ENCODE measurements at regions not wholly inside any gene's neighbourhood (a gene's known extent, or its start where the extent isn't known, plus 50 kb on each side); places are given as distances from the start of the nearest gene placed in this dataset.

DNA sequence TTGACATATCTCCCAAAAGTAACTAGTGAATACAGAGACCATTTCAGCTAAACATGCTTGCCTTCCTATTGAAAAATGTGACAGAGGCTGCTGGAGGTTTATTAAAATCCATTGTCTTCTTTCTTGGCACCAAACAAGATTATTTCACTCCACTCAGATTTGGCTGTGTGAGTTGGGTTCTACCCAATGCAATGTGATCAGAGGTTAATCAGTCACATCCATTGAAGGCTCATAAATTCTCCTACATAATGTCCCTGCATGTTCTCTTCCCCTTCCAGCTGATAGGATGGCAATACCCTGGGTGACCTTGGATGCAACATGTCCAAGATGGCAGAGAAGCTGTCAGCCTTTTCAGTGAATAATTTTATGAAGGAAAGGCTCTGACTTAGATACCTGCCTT, 54.5 kb downstream of the TKTL2 start:
- DNase-seq (no peak), ATAC-seq (no peak)
- Mint-ChIP-seq H3K4me1 (no peaks in the 10 kb centered on the region), H3K4me3 (no peak overlapping the region), H3K9me3 (ENCODE audit: low read depth) (no peaks in the 10 kb centered on the region), H3K27me3 (peaks cover 7% of the 10 kb centered on the region), H3K27ac (no peak overlapping the region), H3K36me3 (no peaks in the 10 kb centered on the region)
- CTCF ChIA-PET, result interaction anchor here (0.6 kb wide), 1 partner anchor 60 kb away, joined by 3 read pairs; no protein-coding TSS in a partner anchor

DNA sequence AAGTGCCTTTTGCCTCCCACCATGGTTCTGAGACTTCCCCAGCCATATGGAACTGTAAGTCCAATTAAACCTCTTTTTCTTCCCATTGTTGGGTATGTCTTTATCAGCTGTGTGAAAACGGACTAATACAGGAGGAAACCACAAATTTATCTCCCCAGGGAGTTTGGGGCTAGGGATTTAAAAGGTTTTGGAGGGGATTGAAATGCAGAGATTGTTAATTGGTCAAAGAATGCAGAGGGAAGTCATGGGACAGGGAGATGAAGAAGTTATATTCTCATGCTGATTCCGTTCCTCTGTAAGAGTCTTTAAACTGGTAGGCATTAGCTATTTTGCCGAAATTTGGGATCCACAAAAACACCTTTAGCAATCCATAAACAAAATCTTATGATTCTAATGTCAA, 57.9 kb downstream of the TKTL2 start:
- DNase-seq, result no peak
- Mint-ChIP-seq H3K4me1 (no peaks in the 10 kb centered on the region), H3K27ac (no peak overlapping the region), H3K9me3 (ENCODE audit: low read depth) (no peaks in the 10 kb centered on the region), H3K27me3 (peaks cover 3% of the 10 kb centered on the region), H3K4me3 (no peak overlapping the region), H3K36me3 (no peaks in the 10 kb centered on the region)
- CTCF ChIA-PET, result no interaction called here
- no peak for ATAC-seq

DNA sequence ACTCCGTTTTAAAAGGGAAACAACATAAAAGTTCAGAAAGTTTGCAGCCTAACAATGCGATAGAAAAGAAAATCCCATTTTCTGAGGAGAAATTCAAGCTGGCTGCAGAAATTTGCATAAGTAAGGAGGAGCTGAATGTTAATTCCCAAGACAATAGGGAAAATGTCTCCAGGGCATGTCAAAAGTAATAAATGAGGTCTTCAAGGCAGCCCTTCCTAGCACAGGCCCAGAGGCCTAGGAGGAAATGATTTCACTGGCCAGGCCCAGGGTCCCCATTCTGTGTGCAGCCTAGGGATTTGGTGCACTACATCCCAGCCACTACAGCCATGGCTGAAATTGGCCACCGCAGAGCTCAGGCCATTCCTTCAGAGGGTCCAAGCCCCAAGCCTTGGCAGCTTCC, 59.3 kb downstream of the TKTL2 start:
- Mint-ChIP-seq H3K27ac (no peak overlapping the region), H3K4me1 (no peaks in the 10 kb centered on the region), H3K4me3 (no peak overlapping the region), H3K36me3 (no peaks in the 10 kb centered on the region), H3K27me3 (peaks cover 2% of the 10 kb centered on the region), H3K9me3 (ENCODE audit: low read depth) (no peaks in the 10 kb centered on the region)
- CTCF ChIA-PET, result no interaction called here
- DNase-seq (no peak), ATAC-seq (no peak)

DNA sequence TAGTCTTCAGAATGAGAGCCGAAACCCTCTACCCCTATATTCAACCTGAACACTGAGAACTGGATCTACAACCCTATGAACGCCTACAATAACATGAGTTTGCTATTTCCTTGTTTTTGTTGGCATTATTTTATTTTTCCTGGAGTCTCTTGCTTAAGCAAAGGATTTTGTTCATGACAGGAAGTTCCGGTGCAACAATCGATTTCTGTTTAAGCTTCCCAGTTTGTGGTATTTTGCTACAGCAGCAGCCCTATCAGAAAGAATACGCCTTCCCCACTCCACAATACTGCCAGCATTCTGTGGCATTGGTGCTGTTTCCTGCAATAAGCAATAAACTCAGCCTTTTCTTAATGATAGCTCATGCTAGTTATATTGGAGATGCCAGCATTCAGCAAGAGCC, 60.9 kb downstream of the NPY5R start:
- CTCF ChIA-PET, result no interaction called here
- Mint-ChIP-seq H3K27me3 (peaks cover 11% of the 10 kb centered on the region), H3K36me3 (no peaks in the 10 kb centered on the region), H3K4me3 (no peak overlapping the region), H3K4me1 (no peaks in the 10 kb centered on the region), H3K9me3 (ENCODE audit: low read depth) (no peaks in the 10 kb centered on the region), H3K27ac (no peak overlapping the region)
- no peak for ATAC-seq
- DNase-seq, result no peak

DNA sequence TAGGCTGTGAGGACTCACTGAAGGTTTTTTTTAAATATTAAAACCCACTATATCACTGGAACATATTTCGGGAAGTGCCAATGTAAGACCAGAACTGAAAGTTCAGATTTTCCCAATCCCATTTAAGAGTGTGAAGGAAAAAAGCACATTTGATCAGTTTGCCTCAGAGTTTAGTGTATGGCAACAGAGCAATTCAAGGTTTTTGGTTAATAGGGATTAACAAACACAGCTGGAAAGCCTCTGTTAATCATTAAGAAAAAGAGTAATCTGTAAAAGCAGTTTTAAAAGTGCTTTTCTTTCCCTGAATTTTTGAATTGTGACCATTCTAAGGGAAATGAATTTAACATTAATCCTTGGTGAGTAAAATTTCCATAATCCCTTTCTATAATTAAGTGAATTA, 60.4 kb downstream of the NPY5R start:
- Mint-ChIP-seq H3K4me3 (no peak overlapping the region), H3K27me3 (peaks cover 11% of the 10 kb centered on the region), H3K4me1 (no peaks in the 10 kb centered on the region), H3K9me3 (ENCODE audit: low read depth) (no peaks in the 10 kb centered on the region), H3K36me3 (no peaks in the 10 kb centered on the region), H3K27ac (no peak overlapping the region)
- CTCF ChIA-PET, result no interaction called here
- DNase-seq (no peak), ATAC-seq (no peak)

Measured in activated CD8-positive, alpha-beta memory T cell treated with anti-CD3 and anti-CD28 coated beads, Interleukin-2, amount 10 ng/mL, durations not matched to agents 7 days and 5 days (primary cell).